ENCODE measurements at regions not wholly inside any gene's neighbourhood (a gene's known extent, or its start where the extent isn't known, plus 50 kb on each side); places are given as distances from the start of the nearest gene placed in this dataset.

- TF ChIP-seq CTCF (conservative IDR thresholded peaks at IDR 0.05; ENCODE audit: low read depth, low read length) (no peak), MXI1 (IDR thresholded peaks at IDR 0.05; ENCODE audit: borderline replicate concordance, low read depth, low read length) (no peak), POLR2A (IDR thresholded peaks at IDR 0.05; ENCODE audit: low read depth, low read length) (no peak), ELK1 (IDR thresholded peaks at IDR 0.05; ENCODE audit: borderline replicate concordance, low read depth, low read length) (no peak), BHLHE40 (IDR thresholded peaks at IDR 0.05; ENCODE audit: low read depth, low read length) (no peak), USF2 (IDR thresholded peaks at IDR 0.05; ENCODE audit: low read depth, low read length) (no peak)
Observed at GRCh38 chr5:63032343-63032742, 453.7 kb downstream of the LRRC70 start.

Data from IMR-90 (cell line).